Heart left ventricle (tissue), 16 donors: ENCODE measurements at regions not wholly inside any gene's neighbourhood (a gene's known extent, or its start where the extent isn't known, plus 50 kb on each side); places are given as distances from the start of the nearest gene placed in this dataset.

Source experiments
- ATAC-seq, 4 donors: fragments of 200-7000 bp; cut with Tn5 transposase; one replicate each; pipeline ENCODE4 v1.9.1; 2020 to 2022; ENCODE audit warnings: moderate library complexity in 4 of 4, mild to moderate bottlenecking in 3 of 4, moderate number of reproducible peaks in 1 of 4
- DNase-seq, 5 donors: peaks; one replicate each; pipeline ENCODE4 v3.0.0-alpha.2; 2020
- H3K27ac ChIP-seq, 12 donors: fragments of 200-600 bp; sonication (generic) in 4 of 12; one replicate each; pipeline versions ENCODE4 v1.5.0 to v1.8.0; 2016 to 2022; ENCODE audit warnings: mild to moderate bottlenecking in 2 of 12
- H3K27me3 ChIP-seq, 9 donors: fragments of 200-600 bp; sonication (generic) in 2 of 9; one replicate each; pipeline versions ENCODE4 v1.5.1 to v1.8.0; 2016 to 2022; ENCODE audit warnings: mild to moderate bottlenecking in 3 of 9
- H3K36me3 ChIP-seq, 9 donors: fragments of 200-600 bp; sonication (generic) in 2 of 9; one replicate each; pipeline versions ENCODE4 v1.5.0 to v1.8.0; 2018 to 2022; ENCODE audit warnings: mild to moderate bottlenecking in 2 of 9
- H3K4me1 ChIP-seq, 12 donors: fragments of 200-600 bp; sonication (generic) in 4 of 12; one replicate each; pipeline versions ENCODE4 v1.5.0 to v1.8.0; 2016 to 2022; ENCODE audit warnings: mild to moderate bottlenecking in 3 of 12
- H3K4me3 ChIP-seq, 12 donors: fragments of 200-600 bp; sonication (generic) in 4 of 12; one replicate each; pipeline versions ENCODE4 v1.5.0 to v1.8.0; 2017 to 2022; ENCODE audit warnings: mild to moderate bottlenecking in 9 of 12, moderate library complexity in 4 of 12
- H3K9me3 ChIP-seq, 12 donors: fragments of 200-600 bp; sonication (generic) in 4 of 12; one replicate each; pipeline versions ENCODE4 v1.5.0 to v1.8.0; 2016 to 2022; ENCODE audit warnings: mild to moderate bottlenecking in 1 of 12
- POLR2A ChIP-seq, 2 donors: fragments of 450-650 bp; IDR thresholded peaks; one replicate each; pipeline ENCODE4 v1.6.1; 2017; ENCODE audit warnings: antibody characterized with exemption in 2 of 2, mild to moderate bottlenecking in 2 of 2, moderate library complexity in 2 of 2
- WGBS, 4 donors: extraction: QIAGEN DNeasy Blood & Tissue Kit in 2 of 4; methylation state at CpG; one replicate each; pipeline versions ENCODE4 v1.1.5 to v1.1.7; 2013 to 2018; 5-methylcytosine and 5-hydroxymethylcytosine counted together
- intact Hi-C, 10 donors: fragments of 100-400 bp; cut with DNase I; formaldehyde crosslinking; loops; one replicate each; pipeline versions ENCODE4 v1.11.1 to v1.14.2; 2022
- TF ChIP-seq, protein P1 (sequence below), 12 donors: fragments of 200-600 bp; sonication (generic) in 4 of 12; IDR thresholded peaks; one replicate each; pipeline versions ENCODE4 v1.5.0 to v1.8.0; 2018 to 2022; ENCODE audit warnings: antibody characterized with exemption in 12 of 12, mild to moderate bottlenecking in 5 of 12
- donor health status: ischemic (EF 13 %, LVEDD 7.1; RV severe dilation, severe dysfunction).
- donor health status: healthy with polysubstance abuse.
- donor health status: DM: no; HTN: yes; CAD: no.
- donor health status: DM: no; HTN: no; CAD: no.
- donor health status: ischemic (EF 25% LVEDD 6.9; RV normal size, moderate dysfunction).
- donor health status: ischemic (EF 25% LVEDD 5.7; RV mildly dilated, moderate dysfunction).
- donor health status: healthy.
- donor health status: DM: yes; HTN: yes; CAD: no.
- donor health status: ischemic (EF 35%, LVEDD 5.7; RV mildly dilated, moderate dysfunction).
- donor health status: nonischemic (EF 11% LVEDD 7.7; RV severe dilation, severe dysfunction).
- donor health status: DM: yes; HTN: yes; CAD: no.
- donor health status: PGD.
- donor health status: ischemic (EF 29% LVEDD 5.4; RV normal size, mild dysfunction).
- donor health status: nonischemic (EF 23%, LVEDD 6.1; RV moderate dilation, normal function).

DNA sequence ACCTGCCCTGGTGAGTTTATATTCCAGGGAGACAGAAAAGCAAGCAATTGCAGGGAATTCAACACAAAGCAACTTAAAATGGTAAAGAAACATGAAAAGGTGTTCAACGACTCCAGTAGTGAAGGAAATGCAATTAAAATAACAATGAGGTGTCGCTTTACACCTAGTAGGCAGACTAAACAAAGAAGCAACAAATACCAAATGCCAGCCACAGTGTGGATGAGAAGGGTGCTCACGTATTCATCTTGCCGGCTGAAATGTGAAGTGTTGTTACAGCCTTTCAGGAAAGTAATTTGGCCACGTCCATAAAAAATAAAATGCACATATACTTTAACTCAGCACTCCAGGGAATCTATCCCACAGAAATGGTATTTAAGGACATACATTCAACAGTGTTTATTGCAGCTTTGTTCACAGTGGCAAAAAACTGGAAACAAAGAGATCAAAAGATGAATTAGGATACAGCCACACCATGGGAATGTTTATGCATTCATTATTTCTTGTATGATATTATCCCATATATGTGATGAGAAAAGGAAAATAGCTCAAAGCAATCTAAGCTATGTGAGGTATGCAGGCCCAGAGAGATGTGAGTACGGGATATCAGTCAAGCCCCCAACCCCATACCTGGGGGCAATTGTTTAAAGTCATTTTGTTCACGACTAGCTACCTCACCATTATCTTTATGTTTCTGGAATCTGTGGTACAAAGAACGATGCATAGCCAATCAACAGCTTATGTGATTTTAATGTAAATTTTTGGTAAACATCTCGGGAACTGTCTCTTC lies 266.0 kb upstream of the SOX4 start:
- H3K4me3 ChIP-seq, result no peak overlapping the region
- no peak overlapping the region for H3K27ac ChIP-seq
- H3K36me3 ChIP-seq, result no peaks in the 10 kb centered on the region
- peaks cover 0 to 10% (median 0%) of the 10 kb centered on the region in 12 donors for H3K4me1 ChIP-seq
- TF ChIP-seq, protein P1, sequence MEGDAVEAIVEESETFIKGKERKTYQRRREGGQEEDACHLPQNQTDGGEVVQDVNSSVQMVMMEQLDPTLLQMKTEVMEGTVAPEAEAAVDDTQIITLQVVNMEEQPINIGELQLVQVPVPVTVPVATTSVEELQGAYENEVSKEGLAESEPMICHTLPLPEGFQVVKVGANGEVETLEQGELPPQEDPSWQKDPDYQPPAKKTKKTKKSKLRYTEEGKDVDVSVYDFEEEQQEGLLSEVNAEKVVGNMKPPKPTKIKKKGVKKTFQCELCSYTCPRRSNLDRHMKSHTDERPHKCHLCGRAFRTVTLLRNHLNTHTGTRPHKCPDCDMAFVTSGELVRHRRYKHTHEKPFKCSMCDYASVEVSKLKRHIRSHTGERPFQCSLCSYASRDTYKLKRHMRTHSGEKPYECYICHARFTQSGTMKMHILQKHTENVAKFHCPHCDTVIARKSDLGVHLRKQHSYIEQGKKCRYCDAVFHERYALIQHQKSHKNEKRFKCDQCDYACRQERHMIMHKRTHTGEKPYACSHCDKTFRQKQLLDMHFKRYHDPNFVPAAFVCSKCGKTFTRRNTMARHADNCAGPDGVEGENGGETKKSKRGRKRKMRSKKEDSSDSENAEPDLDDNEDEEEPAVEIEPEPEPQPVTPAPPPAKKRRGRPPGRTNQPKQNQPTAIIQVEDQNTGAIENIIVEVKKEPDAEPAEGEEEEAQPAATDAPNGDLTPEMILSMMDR (IDR thresholded peaks at IDR 0.05), result no peak
- TF ChIP-seq POLR2A (IDR thresholded peaks at IDR 0.05), result no peak
- DNase-seq, result no peak
- H3K27me3 ChIP-seq, result no peaks in the 10 kb centered on the region
- no peak for ATAC-seq
- intact Hi-C loops, result no loop called here
- WGBS, 4 donors, result 71 to 75% (median 72%) methylated on average over 9 of the region's 9 CpGs
- no peaks in the 10 kb centered on the region for H3K9me3 ChIP-seq

DNA sequence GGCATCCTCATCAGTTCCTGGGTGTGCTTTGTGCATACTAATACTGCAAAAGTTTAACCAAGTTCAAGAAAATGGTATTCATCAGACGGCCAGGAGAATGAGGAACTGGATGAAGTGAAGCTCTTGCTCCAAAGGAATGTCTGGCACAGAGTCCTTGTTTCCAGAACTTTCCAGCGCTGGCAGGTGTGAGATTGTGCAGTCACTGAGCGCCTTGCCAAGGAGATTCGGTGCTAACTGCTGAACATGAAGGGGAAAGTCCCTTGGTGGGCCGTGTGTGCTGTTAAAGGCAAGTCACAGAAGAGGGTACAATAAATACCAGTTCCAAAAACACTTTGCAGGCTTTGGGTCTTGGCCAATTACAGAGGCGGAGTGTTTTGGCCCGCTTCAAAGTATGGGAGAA lies 262.3 kb upstream of the SOX4 start:
- TF ChIP-seq POLR2A (IDR thresholded peaks at IDR 0.05), result no peak
- TF ChIP-seq, protein P1 (IDR thresholded peaks at IDR 0.05), result no peak
- H3K4me1 ChIP-seq, result peaks cover 0 to 10% (median 0%) of the 10 kb centered on the region in 12 donors
- H3K27ac ChIP-seq, result no peak overlapping the region
- no peaks in the 10 kb centered on the region for H3K9me3 ChIP-seq
- no peak overlapping the region for H3K4me3 ChIP-seq
- no peaks in the 10 kb centered on the region for H3K36me3 ChIP-seq
- DNase-seq (peak in 4 of 5 donors; percentile 41 to 81 (median 50)), ATAC-seq (peak; percentile 61 to 97 (median 86))
- H3K27me3 ChIP-seq, result no peaks in the 10 kb centered on the region
- WGBS, 4 donors, result 28 to 39% (median 32%) methylated on average over 7 of the region's 7 CpGs
- intact Hi-C loops, result loop anchor here in 2 of 10 donors (10.0 kb wide), 1 partner anchor 254 kb away; no protein-coding TSS in a partner anchor

DNA sequence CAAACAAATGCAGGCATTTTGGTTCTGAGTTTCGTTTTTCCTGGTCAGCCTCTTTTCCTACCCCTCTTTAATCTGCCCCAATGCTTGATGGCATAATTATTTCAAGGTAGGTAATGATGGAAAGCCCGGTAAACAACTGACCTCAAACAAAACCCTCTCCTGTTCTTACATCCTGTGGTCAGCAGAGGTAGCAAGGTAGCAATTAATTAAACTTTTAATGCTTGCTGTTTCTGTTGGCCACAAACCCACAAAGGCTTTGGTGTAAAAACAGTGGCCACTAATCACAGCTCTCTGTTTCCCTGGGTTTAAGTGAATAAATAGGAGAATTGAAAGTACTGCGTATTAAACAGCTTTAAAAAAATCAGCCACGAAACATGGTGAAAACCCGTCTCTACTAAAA lies 261.5 kb upstream of the SOX4 start:
- intact Hi-C loops, result loop anchor here in 2 of 10 donors (10.0 kb wide), 1 partner anchor 253 kb away; no protein-coding TSS in a partner anchor
- H3K27ac ChIP-seq, result no peak overlapping the region
- H3K27me3 ChIP-seq, result no peaks in the 10 kb centered on the region
- WGBS, 4 donors, result 86 to 90% (median 89%) methylated on average over 5 of the region's 5 CpGs
- H3K9me3 ChIP-seq, result peaks cover 0 to 1% (median 0%) of the 10 kb centered on the region in 12 donors
- no peaks in the 10 kb centered on the region for H3K36me3 ChIP-seq
- no peak overlapping the region for H3K4me3 ChIP-seq
- no peak for DNase-seq
- TF ChIP-seq, protein P1 (IDR thresholded peaks at IDR 0.05), result no peak
- TF ChIP-seq POLR2A (IDR thresholded peaks at IDR 0.05), result no peak
- H3K4me1 ChIP-seq, result peaks cover 0 to 10% (median 0%) of the 10 kb centered on the region in 12 donors
- ATAC-seq, result no peak

DNA sequence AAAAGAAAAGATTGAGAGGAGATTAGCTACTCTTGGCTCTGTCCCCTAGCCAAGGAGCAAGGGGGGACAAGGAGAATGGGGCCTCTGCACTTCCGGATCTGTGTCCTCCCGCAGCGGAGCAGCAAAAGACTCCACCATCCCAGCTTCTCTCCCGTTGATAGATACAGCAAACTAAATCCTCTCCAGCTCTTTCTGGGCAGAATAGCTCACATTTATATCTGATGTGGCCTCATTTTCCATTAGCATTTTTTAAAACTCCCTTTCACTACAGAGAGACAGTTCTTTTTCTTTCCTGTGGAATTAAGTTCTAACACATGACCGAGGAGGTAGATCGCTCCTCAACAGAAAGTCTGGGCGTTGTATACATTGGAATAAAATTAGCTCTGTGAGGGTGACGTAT lies 260.9 kb upstream of the SOX4 start:
- Histone ChIP-seq H3K4me1 (peaks cover 0 to 10% (median 0%) of the 10 kb centered on the region in 12 donors), H3K36me3 (no peaks in the 10 kb centered on the region), H3K27ac (no peak overlapping the region), H3K27me3 (no peaks in the 10 kb centered on the region), H3K9me3 (peaks cover 0 to 7% (median 0%) of the 10 kb centered on the region in 12 donors), H3K4me3 (no peak overlapping the region)
- 91 to 93% (median 92%) methylated on average over 8 of the region's 8 CpGs for WGBS, 4 donors
- no peak for ATAC-seq
- DNase-seq, result no peak
- intact Hi-C loops, result loop anchor here in 2 of 10 donors (10.0 kb wide), 1 partner anchor 252 kb away; no protein-coding TSS in a partner anchor
- TF ChIP-seq, protein P1 (IDR thresholded peaks at IDR 0.05), result no peak
- no peak for TF ChIP-seq POLR2A (IDR thresholded peaks at IDR 0.05)
